Upper lobe of right lung (tissue), 1 donor: ENCODE measurements at regions not wholly inside any gene's neighbourhood (a gene's known extent, or its start where the extent isn't known, plus 50 kb on each side); places are given as distances from the start of the nearest gene placed in this dataset.

ENCODE experiments used
- ATAC-seq: fragments of 200-7000 bp; cut with Tn5 transposase; one replicate; pipeline ENCODE4 v1.9.1; 2020; ENCODE audit warnings: mild to moderate bottlenecking, moderate library complexity
- DNase-seq: peaks from one replicate; pipeline ENCODE4 v3.0.0-alpha.2; 2020
- H3K27ac ChIP-seq: fragments of 200-600 bp; one replicate; pipeline ENCODE4 v1.8.0; 2022
- H3K27me3 ChIP-seq: fragments of 200-600 bp; one replicate; pipeline ENCODE4 v1.8.0; 2022; ENCODE audit warnings: mild to moderate bottlenecking
- H3K36me3 ChIP-seq: fragments of 200-600 bp; one replicate; pipeline ENCODE4 v1.8.0; 2022
- H3K4me1 ChIP-seq: fragments of 200-600 bp; one replicate; pipeline ENCODE4 v1.8.0; 2022
- H3K4me3 ChIP-seq: fragments of 200-600 bp; one replicate; pipeline ENCODE4 v1.8.0; 2022; ENCODE audit warnings: mild to moderate bottlenecking
- H3K9me3 ChIP-seq: fragments of 200-600 bp; one replicate; pipeline ENCODE4 v1.8.0; 2022
- CTCF ChIP-seq: fragments of 200-600 bp; IDR thresholded peaks from one replicate; pipeline ENCODE4 v1.8.0; 2022; ENCODE audit warnings: antibody characterized with exemption
- intact Hi-C: fragments of 100-400 bp; cut with DNase I; formaldehyde crosslinking; loops from one replicate; pipeline ENCODE4 v1.11.0; 2022
- donor health status: DM: no; HTN: yes; CAD: no; lungs with severe emphysema.

DNA sequence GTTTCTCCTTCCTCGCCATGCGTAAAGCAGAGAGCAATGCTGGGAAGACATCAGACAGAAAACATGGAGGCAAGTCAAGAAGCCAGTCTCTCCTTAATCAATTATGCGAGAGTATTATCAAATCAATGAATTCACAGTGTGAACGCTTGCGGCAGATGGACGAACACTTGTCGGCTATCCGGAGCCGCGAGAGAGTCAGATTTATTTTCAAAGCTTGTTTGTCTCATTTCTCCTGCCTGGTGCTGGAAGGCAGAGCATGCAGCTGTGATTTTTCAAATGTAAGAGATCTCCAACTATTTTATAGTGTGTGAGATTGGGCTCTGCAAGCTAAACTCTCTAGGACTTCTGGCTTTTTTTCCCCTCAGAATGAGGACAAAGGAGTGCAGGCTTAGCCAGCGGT lies 252.3 kb downstream of the SNX10 start:
- H3K9me3 ChIP-seq: no peaks in the 10 kb centered on the region
- no peak overlapping the region for H3K27ac ChIP-seq
- H3K36me3 ChIP-seq: no peaks in the 10 kb centered on the region
- intact Hi-C loops: no loop called here
- DNase-seq (no peak), ATAC-seq (no peak)
- no peak for TF ChIP-seq CTCF
- H3K4me3 ChIP-seq: no peak overlapping the region
- no peaks in the 10 kb centered on the region for H3K4me1 ChIP-seq
- H3K27me3 ChIP-seq: no peaks in the 10 kb centered on the region

GRCh38 chr7:26546508-26547053 lies 254.9 kb downstream of the SNX10 start:
- intact Hi-C loops: no loop called here

GRCh38 chr7:26547156-26547555 lies 255.5 kb downstream of the SNX10 start:
- no peak overlapping the region for H3K27ac ChIP-seq
- ATAC-seq (no peak), DNase-seq (no peak)
- TF ChIP-seq CTCF: no peak
- H3K27me3 ChIP-seq: no peaks in the 10 kb centered on the region
- no peak overlapping the region for H3K4me3 ChIP-seq
- H3K9me3 ChIP-seq: no peaks in the 10 kb centered on the region
- intact Hi-C loops: no loop called here
- no peaks in the 10 kb centered on the region for H3K36me3 ChIP-seq
- peaks cover 3% of the 10 kb centered on the region for H3K4me1 ChIP-seq

More at GRCh38 chr7:26546508-26547053, 254.9 kb downstream of the SNX10 start:
- H3K9me3 ChIP-seq: no peaks in the 10 kb centered on the region
- no peaks in the 10 kb centered on the region for H3K27me3 ChIP-seq
- no peak overlapping the region for H3K4me3 ChIP-seq
- no peak for ATAC-seq
- TF ChIP-seq CTCF: no peak
- no peak overlapping the region for H3K27ac ChIP-seq
- no peak for DNase-seq
- no peaks in the 10 kb centered on the region for H3K36me3 ChIP-seq
- peaks cover 3% of the 10 kb centered on the region for H3K4me1 ChIP-seq

DNA sequence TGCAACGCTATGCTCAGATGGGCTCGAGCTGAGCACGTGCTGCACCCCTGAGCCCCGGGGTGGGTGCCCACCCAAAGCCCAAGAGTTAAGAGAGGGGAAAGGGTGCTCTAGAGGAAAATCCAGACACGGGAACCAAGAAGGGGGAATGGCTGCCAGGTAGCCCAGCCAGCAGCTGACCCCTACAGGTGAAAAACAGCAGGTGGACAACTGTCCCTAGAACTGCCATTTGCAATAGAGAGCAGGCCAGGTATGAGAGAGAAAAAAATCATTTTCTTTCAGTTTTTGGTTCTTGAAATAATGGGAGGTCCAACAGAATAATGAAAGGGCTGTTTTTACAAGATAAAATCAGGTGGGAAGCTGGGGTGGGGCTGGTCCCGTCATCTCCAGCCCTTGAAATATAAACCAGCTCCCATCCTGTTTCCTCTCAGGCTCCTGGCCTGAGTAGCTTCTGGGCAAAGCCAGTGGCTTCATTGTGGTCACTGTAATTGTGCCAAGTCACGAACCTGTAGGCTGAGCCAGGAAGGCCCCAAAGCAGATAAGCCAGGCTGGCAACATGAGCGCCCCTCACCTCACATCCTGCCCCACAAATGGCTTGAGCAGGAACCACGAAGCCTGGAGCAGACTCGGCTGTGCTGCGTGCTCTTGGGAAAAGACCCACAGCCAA lies 257.8 kb downstream of the SNX10 start:
- Histone ChIP-seq H3K27ac (peak overlapping the region; percentile 60), H3K4me3 (no peak overlapping the region), H3K9me3 (no peaks in the 10 kb centered on the region), H3K4me1 (peaks cover 3% of the 10 kb centered on the region), H3K27me3 (peaks cover 1% of the 10 kb centered on the region), H3K36me3 (no peaks in the 10 kb centered on the region)
- no peak for TF ChIP-seq CTCF
- DNase-seq: no peak
- ATAC-seq: peak; percentile 67
- intact Hi-C loops: no loop called here

GRCh38 chr7:26550492-26550891 lies 258.8 kb downstream of the SNX10 start:
- no peak for TF ChIP-seq CTCF
- Histone ChIP-seq H3K9me3 (no peaks in the 10 kb centered on the region), H3K27me3 (peaks cover 3% of the 10 kb centered on the region), H3K27ac (no peak overlapping the region), H3K4me3 (no peak overlapping the region), H3K4me1 (peaks cover 3% of the 10 kb centered on the region), H3K36me3 (no peaks in the 10 kb centered on the region)
- intact Hi-C loops: no loop called here
- ATAC-seq (no peak), DNase-seq (no peak)
